ENCODE measurements at regions not wholly inside any gene's neighbourhood (a gene's known extent, or its start where the extent isn't known, plus 50 kb on each side); places are given as distances from the start of the nearest gene placed in this dataset.
"Not testable (repeated sequence)": the region's sequence is repeated elsewhere in the genome, so short reads cannot be mapped to it uniquely, and the experiment has no call there.

DNA sequence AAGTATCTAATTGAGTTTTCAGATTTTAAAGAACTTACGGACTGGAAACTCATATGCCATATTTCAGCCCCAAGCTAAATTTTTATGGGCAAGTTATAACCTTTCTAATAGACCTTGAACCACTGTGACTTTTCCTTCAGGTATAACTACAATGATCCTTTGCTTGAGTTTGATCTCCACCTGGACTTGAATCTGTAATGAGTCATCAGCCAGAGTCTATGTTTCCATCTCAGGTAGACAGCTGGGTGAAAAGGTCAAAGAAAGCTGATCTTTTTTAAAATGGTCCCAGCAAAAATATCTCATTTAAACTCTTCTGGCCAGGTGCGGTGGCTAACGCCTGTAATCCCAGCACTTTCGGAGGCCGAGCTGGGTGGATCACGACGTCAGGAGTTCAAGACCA lies 88.4 kb upstream of the SGK1 start:
- Histone ChIP-seq H3K4me1 (no peaks in the 10 kb centered on the region), H3K27ac (no peak overlapping the region), H3K4me3 (no peak overlapping the region), H3K36me3 (no peaks in the 10 kb centered on the region), H3K9me3 (no peaks in the 10 kb centered on the region), H3K27me3 (no peaks in the 10 kb centered on the region)
- no peak for DNase-seq
- TF ChIP-seq POLR2AphosphoS5 (IDR thresholded peaks at IDR 0.05): no peak
- TF ChIP-seq EP300 (IDR thresholded peaks at IDR 0.05): no peak
- TF ChIP-seq, protein P1, sequence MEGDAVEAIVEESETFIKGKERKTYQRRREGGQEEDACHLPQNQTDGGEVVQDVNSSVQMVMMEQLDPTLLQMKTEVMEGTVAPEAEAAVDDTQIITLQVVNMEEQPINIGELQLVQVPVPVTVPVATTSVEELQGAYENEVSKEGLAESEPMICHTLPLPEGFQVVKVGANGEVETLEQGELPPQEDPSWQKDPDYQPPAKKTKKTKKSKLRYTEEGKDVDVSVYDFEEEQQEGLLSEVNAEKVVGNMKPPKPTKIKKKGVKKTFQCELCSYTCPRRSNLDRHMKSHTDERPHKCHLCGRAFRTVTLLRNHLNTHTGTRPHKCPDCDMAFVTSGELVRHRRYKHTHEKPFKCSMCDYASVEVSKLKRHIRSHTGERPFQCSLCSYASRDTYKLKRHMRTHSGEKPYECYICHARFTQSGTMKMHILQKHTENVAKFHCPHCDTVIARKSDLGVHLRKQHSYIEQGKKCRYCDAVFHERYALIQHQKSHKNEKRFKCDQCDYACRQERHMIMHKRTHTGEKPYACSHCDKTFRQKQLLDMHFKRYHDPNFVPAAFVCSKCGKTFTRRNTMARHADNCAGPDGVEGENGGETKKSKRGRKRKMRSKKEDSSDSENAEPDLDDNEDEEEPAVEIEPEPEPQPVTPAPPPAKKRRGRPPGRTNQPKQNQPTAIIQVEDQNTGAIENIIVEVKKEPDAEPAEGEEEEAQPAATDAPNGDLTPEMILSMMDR (IDR thresholded peaks at IDR 0.05): no peak
- no peak for TF ChIP-seq POLR2A (IDR thresholded peaks at IDR 0.05)
- 96% methylated on average over 7 of the region's 7 CpGs for WGBS, 2 donors
- intact Hi-C loops (cut with DNase I): no loop called here

DNA sequence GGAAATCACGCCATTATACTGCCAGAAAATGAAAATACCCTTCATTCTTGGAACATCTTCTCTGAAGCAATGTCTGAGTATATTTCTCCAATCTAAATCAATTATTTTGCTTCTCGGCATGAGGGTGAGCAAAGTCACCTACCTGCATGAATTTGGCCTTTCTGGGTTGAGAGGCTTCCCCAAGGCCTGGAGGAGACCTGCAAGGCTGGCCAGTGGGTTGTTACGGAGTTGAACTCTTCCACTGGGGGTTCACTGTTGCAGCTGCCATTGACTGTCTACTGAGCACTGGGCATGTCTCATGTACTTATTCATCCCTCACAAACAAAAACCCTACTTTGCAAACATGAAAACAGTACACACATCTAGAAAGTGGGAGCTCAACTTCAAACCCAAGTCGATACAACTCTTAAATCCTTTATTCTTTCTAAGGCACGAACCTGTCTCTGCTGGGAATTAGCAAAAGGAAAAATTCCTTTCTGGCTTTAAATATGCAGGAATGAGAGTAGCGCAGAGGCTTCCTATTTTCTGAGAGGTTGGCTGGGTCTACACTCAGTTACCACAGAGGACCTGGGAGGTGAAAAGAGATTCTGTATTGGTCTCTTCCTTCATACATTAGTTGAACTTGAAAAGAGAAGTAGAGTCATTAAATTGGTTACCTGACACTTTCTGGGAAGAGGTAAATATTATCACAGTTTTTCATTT lies 87.6 kb upstream of the SGK1 start:
- H3K4me1 ChIP-seq: no peaks in the 10 kb centered on the region
- intact Hi-C loops (cut with DNase I): no loop called here
- TF ChIP-seq EP300 (IDR thresholded peaks at IDR 0.05) (no peak), POLR2A (IDR thresholded peaks at IDR 0.05) (no peak), POLR2AphosphoS5 (IDR thresholded peaks at IDR 0.05) (no peak)
- TF ChIP-seq, protein P1 (IDR thresholded peaks at IDR 0.05): no peak
- H3K9me3 ChIP-seq: no peaks in the 10 kb centered on the region
- DNase-seq: no peak
- no peak overlapping the region for H3K27ac ChIP-seq
- H3K36me3 ChIP-seq: no peaks in the 10 kb centered on the region
- H3K27me3 ChIP-seq: no peaks in the 10 kb centered on the region
- no peak overlapping the region for H3K4me3 ChIP-seq
- WGBS, 2 donors: 94 to 97% methylated on average over 6 of the region's 6 CpGs

DNA sequence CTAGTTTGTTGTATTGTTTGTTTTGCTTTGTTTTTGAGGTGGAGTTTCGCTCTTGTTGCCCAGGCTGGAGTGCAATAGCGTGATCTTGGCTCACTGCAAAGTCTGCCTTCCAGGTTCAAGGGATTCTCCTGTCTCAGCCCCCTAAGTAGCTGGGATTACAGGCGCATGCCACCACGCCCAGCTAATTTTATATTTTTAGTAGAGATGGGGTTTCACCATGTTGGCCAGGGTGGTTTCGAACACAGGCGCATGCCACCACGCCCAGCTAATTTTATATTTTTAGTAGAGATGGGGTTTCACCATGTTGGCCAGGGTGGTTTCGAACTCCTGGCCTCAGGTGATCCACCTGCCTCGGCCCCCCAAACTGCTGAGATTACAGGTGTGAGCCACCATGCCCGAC lies 85.4 kb upstream of the SGK1 start:
- WGBS, 2 donors: 91 to 92% methylated on average over 10 of the region's 10 CpGs
- H3K36me3 ChIP-seq; intact Hi-C loops (cut with DNase I); H3K4me1 ChIP-seq; H3K4me3 ChIP-seq; DNase-seq; H3K9me3 ChIP-seq; H3K27ac ChIP-seq; H3K27me3 ChIP-seq: not testable (repeated sequence)

DNA sequence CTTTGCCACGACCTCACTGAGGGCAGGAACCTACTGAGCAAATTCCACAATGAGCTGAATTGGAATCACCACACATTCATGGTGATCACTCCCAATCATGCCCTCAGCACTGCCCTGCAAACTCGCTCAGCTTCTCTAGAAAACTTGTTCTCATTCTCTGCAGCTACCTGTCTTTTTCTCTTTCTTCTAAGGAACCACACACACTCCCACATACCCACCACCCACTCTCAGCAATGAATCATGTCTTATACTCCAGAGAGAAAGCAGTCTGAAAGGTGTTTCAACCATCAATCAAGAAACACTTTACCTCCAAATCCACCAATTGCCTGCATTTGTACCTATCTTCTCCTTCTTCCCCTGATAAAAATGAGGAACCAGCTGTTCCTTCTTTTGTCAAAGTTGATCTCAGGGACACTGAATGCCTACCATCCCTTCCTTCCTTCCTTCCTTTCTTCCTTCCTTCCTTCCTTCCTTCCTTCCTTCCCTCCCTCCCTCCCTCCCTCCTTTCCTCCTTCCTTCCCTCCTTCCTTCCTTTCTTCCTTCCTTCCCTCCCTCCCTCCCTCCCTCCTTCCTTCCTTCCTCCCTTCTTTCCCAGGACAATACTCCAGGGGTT lies 84.6 kb upstream of the SGK1 start:
- H3K27me3 ChIP-seq: no peaks in the 10 kb centered on the region
- H3K27ac ChIP-seq: no peak overlapping the region
- H3K4me3 ChIP-seq: no peak overlapping the region
- TF ChIP-seq EP300 (IDR thresholded peaks at IDR 0.05) (no peak), POLR2A (IDR thresholded peaks at IDR 0.05) (no peak), POLR2AphosphoS5 (IDR thresholded peaks at IDR 0.05) (no peak)
- TF ChIP-seq, protein P1 (IDR thresholded peaks at IDR 0.05): no peak
- no peaks in the 10 kb centered on the region for H3K4me1 ChIP-seq
- no peaks in the 10 kb centered on the region for H3K36me3 ChIP-seq
- no peak for DNase-seq
- WGBS, 2 donors: 83 to 88% methylated on average over 2 of the region's 2 CpGs
- no peaks in the 10 kb centered on the region for H3K9me3 ChIP-seq
- intact Hi-C loops (cut with DNase I): no loop called here

DNA sequence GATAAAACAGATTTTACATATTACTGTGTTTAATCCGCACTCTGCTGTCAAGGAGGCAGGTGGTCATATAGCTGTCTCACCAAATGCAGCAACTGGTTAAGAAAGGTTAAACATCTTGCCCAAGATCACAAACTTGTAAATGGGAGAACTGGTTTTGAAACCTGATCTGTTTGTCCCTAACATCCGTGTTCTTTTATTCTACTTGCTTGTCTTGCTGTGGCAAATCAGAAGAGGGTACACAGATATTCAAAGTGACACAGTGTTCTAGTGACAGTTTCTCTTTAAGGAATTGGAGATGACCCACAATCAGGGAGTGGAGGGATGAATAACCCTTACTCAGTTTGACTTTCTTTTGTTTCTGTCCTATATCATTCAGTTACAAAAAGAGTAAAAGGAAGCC lies 83.0 kb upstream of the SGK1 start:
- WGBS, 2 donors: 59 to 79% methylated on average over 2 of the region's 2 CpGs
- no peak for DNase-seq
- Histone ChIP-seq H3K4me3 (no peak overlapping the region), H3K9me3 (no peaks in the 10 kb centered on the region), H3K27me3 (no peaks in the 10 kb centered on the region), H3K27ac (no peak overlapping the region), H3K4me1 (no peaks in the 10 kb centered on the region), H3K36me3 (no peaks in the 10 kb centered on the region)
- TF ChIP-seq POLR2AphosphoS5 (IDR thresholded peaks at IDR 0.05): no peak
- no peak for TF ChIP-seq POLR2A (IDR thresholded peaks at IDR 0.05)
- TF ChIP-seq, protein P1 (IDR thresholded peaks at IDR 0.05): no peak
- TF ChIP-seq EP300 (IDR thresholded peaks at IDR 0.05): no peak
- intact Hi-C loops (cut with DNase I): no loop called here
